IPS DF 6.9 (cell line): ENCODE measurements at regions not wholly inside any gene's neighbourhood (a gene's known extent, or its start where the extent isn't known, plus 50 kb on each side); places are given as distances from the start of the nearest gene placed in this dataset.

ENCODE experiments used
- DNase-seq: peaks from one replicate; pipeline ENCODE4 v3.0.0-alpha.2; 2013; ENCODE audit warnings: low read depth, low spot score
- H3K27ac ChIP-seq: one replicate; pipeline ENCODE4 v1.5.1; 2013; ENCODE audit warnings: low read length, control low read depth
- H3K27me3 ChIP-seq: 2 replicates; pipeline ENCODE4 v1.6.1; 2013; ENCODE audit warnings: mild to moderate bottlenecking, low read length; ENCODE audit not compliant: control insufficient read depth, insufficient read depth
- H3K36me3 ChIP-seq: 2 replicates; pipeline ENCODE4 v1.6.1; 2013; ENCODE audit warnings: low read length; ENCODE audit not compliant: control insufficient read depth, insufficient read depth
- H3K4me1 ChIP-seq: 2 replicates; pipeline ENCODE4 v1.6.1; 2013; ENCODE audit warnings: low read length; ENCODE audit not compliant: control insufficient read depth, insufficient read depth
- H3K4me3 ChIP-seq: 2 replicates; pipeline ENCODE4 v1.5.1; 2013; ENCODE audit warnings: mild to moderate bottlenecking, low read length
- H3K9me3 ChIP-seq: 2 replicates; pipeline ENCODE4 v1.6.1; 2013; ENCODE audit warnings: low read length, inconsistent platforms; ENCODE audit not compliant: control insufficient read depth, insufficient read depth
- WGBS: extraction: QIAGEN DNeasy Blood & Tissue Kit; methylation state at CpG from one replicate; pipeline ENCODE4 v1.1.7; 2013; ENCODE audit warnings: mixed read lengths, missing lambda C conversion rate; ENCODE audit not compliant: insufficient read length, insufficient coverage; 5-methylcytosine and 5-hydroxymethylcytosine counted together

DNA sequence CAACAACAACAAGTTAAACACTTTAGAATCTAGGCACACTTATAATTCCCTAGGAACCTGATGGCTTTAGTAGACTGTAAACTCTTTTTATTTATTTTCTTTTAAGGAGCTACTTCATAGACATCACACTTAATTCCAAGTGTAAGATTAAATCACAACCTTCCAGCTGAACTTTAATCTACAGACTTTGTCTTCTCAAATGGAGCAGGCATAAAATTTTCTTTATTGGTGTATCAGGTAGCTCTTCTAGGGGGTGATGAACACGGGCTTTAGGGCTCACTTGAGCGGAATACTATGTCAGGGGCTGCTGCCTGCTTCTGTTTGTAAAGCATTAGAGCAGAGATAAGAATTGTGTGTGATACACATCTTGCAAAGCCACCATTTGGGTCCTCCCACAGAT lies 525.8 kb upstream of the FAT3 start:
- H3K9me3 ChIP-seq, result no peaks in the 10 kb centered on the region

DNA sequence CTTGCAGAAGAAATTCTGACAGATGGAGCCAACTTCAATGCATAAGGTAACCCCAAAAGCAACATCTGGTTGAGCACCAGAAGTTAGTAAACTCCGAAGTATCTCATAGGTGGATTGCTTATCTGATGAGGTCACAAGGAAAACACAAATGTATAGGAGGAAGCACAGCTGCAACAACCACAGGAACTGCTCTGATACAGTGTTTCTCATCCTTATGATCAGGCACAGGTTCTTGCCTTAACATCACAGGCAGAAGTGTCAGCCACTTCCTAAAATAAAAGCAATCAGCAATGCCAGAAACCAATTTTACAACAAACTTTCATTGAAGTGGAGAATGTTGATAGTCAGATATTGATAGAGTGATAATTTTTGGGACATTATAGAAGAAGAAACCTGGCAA lies 530.3 kb upstream of the FAT3 start:
- Histone ChIP-seq H3K27me3 (no peaks in the 10 kb centered on the region), H3K9me3 (no peaks in the 10 kb centered on the region), H3K4me3 (no peak overlapping the region), H3K27ac (no peak overlapping the region), H3K4me1 (no peaks in the 10 kb centered on the region), H3K36me3 (no peaks in the 10 kb centered on the region)
- DNase-seq, result no peak
- no CpG with 5 or more reads among the region's 1 CpG for WGBS

More for the DNA sequence above, 525.8 kb upstream of the FAT3 start:
- no peaks in the 10 kb centered on the region for H3K4me1 ChIP-seq
- no peaks in the 10 kb centered on the region for H3K27me3 ChIP-seq
- WGBS, result no CpG with 5 or more reads among the region's 2 CpGs
- H3K27ac ChIP-seq, result no peak overlapping the region
- DNase-seq, result no peak
- H3K36me3 ChIP-seq, result no peaks in the 10 kb centered on the region
- no peak overlapping the region for H3K4me3 ChIP-seq

- no CpG with 5 or more reads among the region's 1 CpG for WGBS
- no peaks in the 10 kb centered on the region for H3K27me3 ChIP-seq
- no peak overlapping the region for H3K27ac ChIP-seq
- no peak overlapping the region for H3K4me3 ChIP-seq
- DNase-seq, result no peak
- H3K36me3 ChIP-seq, result no peaks in the 10 kb centered on the region
- no peaks in the 10 kb centered on the region for H3K4me1 ChIP-seq
- H3K9me3 ChIP-seq, result no peaks in the 10 kb centered on the region
These were observed 532.7 kb upstream of the FAT3 start for GRCh38 chr11:91691872-91692271.

DNA sequence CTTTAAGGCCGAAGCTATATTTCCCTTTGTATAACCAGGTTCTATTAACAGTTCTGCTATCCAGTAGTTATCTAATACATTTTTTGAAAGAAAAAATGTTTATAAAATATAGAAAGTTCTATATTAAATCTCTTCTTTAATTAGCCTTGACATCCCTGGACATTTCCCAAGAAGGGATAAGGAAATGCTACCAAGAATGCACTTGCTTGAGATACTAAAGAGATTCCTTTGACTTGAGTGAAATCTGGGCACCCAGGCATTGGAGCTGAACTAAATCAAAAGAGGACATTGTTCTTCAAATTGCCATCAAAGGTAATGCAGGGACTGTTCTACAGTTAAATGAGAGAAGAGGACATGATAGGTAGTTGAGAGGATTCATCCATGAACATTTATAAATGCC lies 535.9 kb upstream of the FAT3 start:
- Histone ChIP-seq H3K4me1 (no peaks in the 10 kb centered on the region), H3K36me3 (no peaks in the 10 kb centered on the region), H3K27me3 (no peaks in the 10 kb centered on the region), H3K27ac (no peak overlapping the region), H3K9me3 (no peaks in the 10 kb centered on the region), H3K4me3 (no peak overlapping the region)
- no peak for DNase-seq
- no CpG with 5 or more reads among the region's 1 CpG for WGBS

DNA sequence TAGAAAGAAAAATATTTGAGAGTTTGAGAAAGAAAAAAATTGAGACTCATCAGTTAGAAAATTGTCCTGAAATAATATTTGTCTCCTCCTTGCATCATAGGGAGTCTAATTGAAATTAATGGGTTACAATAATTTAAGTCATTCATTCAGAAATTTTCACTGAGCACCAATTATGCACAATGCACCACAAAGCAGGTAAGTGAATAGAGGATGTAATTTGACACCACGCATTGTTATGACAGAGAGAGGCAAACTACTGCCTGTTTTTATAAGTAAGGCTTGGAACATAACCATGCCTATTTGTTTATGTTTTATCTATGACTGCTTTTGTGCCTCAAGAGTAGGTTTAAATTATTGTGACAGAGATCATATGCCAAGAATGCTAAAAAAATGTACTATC lies 537.9 kb upstream of the FAT3 start:
- no CpG with 5 or more reads among the region's 1 CpG for WGBS
- no peaks in the 10 kb centered on the region for H3K4me1 ChIP-seq
- DNase-seq, result no peak
- no peaks in the 10 kb centered on the region for H3K27me3 ChIP-seq
- no peaks in the 10 kb centered on the region for H3K36me3 ChIP-seq
- no peaks in the 10 kb centered on the region for H3K9me3 ChIP-seq
- H3K4me3 ChIP-seq, result no peak overlapping the region
- H3K27ac ChIP-seq, result no peak overlapping the region

DNA sequence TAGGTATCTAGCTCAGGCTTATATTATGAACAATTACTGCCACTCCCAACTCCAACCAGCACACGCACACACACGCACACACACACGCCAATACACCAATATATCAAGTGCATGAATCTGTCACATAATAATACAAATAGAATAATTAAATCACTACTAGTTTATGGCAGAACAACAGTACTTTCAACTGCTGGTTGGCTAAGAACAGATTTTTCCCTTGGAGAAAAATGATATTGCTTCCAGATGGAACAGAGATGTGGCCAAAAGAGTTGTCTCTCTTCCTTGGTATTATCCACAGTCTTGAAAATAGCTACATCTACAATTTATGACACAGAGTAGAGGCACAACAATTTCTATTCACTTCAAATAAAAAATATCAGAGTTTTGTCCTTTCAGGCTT lies 538.3 kb upstream of the FAT3 start:
- no peak for DNase-seq
- no peaks in the 10 kb centered on the region for H3K9me3 ChIP-seq
- no peaks in the 10 kb centered on the region for H3K36me3 ChIP-seq
- no peak overlapping the region for H3K4me3 ChIP-seq
- WGBS, result 100% methylated on average over 2 of the region's 3 CpGs
- no peak overlapping the region for H3K27ac ChIP-seq
- no peaks in the 10 kb centered on the region for H3K27me3 ChIP-seq
- H3K4me1 ChIP-seq, result no peaks in the 10 kb centered on the region

GRCh38 chr11:91673705-91674104 lies 550.9 kb upstream of the FAT3 start:
- Histone ChIP-seq H3K36me3 (no peaks in the 10 kb centered on the region), H3K9me3 (no peaks in the 10 kb centered on the region), H3K27me3 (no peaks in the 10 kb centered on the region), H3K4me3 (no peak overlapping the region), H3K27ac (no peak overlapping the region), H3K4me1 (no peaks in the 10 kb centered on the region)
- no CpG with 5 or more reads among the region's 1 CpG for WGBS
- DNase-seq, result no peak

DNA sequence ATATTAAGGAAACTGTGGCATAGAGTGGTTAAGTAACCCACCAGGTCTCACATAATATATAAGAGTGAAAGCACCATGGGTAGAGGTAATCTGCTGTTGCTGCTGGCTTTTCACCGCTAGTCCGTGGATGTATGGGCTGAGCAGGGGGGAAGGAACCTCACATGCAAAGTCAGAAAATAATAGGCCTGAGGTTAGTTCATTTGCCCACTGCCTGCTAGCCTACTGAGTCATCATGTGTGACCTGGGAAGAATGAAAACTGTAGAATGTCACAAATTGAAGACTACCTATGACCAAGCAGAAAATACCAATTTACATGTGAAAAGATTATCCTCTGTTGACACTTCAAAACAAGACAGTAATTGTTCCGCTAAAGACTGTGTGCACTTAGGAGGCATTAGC lies 560.1 kb upstream of the FAT3 start:
- DNase-seq, result no peak
- WGBS, result no CpG with 5 or more reads among the region's 3 CpGs
- no peaks in the 10 kb centered on the region for H3K4me1 ChIP-seq
- no peaks in the 10 kb centered on the region for H3K9me3 ChIP-seq
- H3K27me3 ChIP-seq, result no peaks in the 10 kb centered on the region
- no peak overlapping the region for H3K4me3 ChIP-seq
- no peak overlapping the region for H3K27ac ChIP-seq
- H3K36me3 ChIP-seq, result no peaks in the 10 kb centered on the region

DNA sequence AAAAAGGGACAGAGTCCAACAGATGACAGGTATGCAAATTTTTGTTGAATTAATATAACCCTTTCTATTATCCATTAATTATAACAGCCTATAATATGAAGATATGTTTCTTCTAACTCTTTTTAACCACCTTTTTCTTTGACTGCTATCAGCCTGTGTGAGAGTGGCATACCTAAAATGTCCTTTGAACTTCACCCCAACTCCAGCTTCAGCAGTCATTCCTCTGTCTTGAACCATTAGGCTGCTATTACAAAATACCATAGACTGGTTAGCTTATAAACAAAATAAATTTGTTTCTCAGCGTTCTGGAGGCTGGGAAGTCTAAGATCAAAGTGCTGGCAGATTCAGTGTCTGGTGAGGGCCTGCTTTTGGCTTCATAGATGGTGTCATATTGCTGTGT lies 564.6 kb upstream of the FAT3 start:
- Histone ChIP-seq H3K27ac (no peak overlapping the region), H3K4me1 (no peaks in the 10 kb centered on the region), H3K4me3 (no peak overlapping the region), H3K27me3 (no peaks in the 10 kb centered on the region), H3K36me3 (no peaks in the 10 kb centered on the region), H3K9me3 (no peaks in the 10 kb centered on the region)
- no peak for DNase-seq
- WGBS, result no CpG with 5 or more reads among the region's 1 CpG

DNA sequence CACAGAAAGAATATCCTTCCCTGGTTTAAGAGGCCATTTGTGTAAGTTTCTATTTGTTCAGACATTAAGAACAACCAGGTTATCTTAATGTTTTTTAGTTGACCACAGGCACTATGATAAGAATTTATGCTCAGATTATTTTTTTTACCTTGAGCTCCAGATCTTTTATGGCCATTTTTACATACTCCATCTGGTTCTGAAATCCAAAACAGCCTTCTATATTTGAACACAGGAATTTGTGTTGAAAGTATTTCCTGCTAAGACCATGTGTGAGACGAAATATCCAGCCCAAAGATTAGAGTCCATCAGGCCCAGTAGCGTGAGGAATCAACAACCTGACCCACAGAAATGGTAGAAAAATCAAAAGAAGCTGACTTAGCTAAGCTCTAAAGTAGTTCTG lies 569.9 kb upstream of the FAT3 start:
- H3K4me1 ChIP-seq, result peaks cover 1% of the 10 kb centered on the region; the same call in 1 of the 2 replicates
- WGBS, result no CpG with 5 or more reads among the region's 2 CpGs
- H3K4me3 ChIP-seq, result no peak overlapping the region
- H3K36me3 ChIP-seq, result no peaks in the 10 kb centered on the region
- no peaks in the 10 kb centered on the region for H3K9me3 ChIP-seq
- no peak for DNase-seq
- no peaks in the 10 kb centered on the region for H3K27me3 ChIP-seq
- no peak overlapping the region for H3K27ac ChIP-seq

GRCh38 chr11:91653079-91653754 lies 571.4 kb upstream of the FAT3 start:
- WGBS, result no CpG with 5 or more reads among the region's 2 CpGs
- no peaks in the 10 kb centered on the region for H3K9me3 ChIP-seq
- no peak for DNase-seq

More at GRCh38 chr11:91653079-91653754, 571.4 kb upstream of the FAT3 start:
- H3K4me1 ChIP-seq, result peaks cover 1% of the 10 kb centered on the region; the same call in 1 of the 2 replicates
- no peak overlapping the region for H3K4me3 ChIP-seq
- no peaks in the 10 kb centered on the region for H3K27me3 ChIP-seq
- H3K36me3 ChIP-seq, result no peaks in the 10 kb centered on the region
- no peak overlapping the region for H3K27ac ChIP-seq
